ENCODE measurements at regions not wholly inside any gene's neighbourhood (a gene's known extent, or its start where the extent isn't known, plus 50 kb on each side); places are given as distances from the start of the nearest gene placed in this dataset.

GRCh38 chr13:74871369-74872070, 610.4 kb downstream of the TBC1D4 start:
- TF ChIP-seq CTCF (IDR thresholded peaks at IDR 0.05) (no peak), POLR2A (IDR thresholded peaks at IDR 0.05) (no peak), EP300 (IDR thresholded peaks at IDR 0.05; ENCODE audit: low read depth) (no peak), POLR2AphosphoS5 (IDR thresholded peaks at IDR 0.05) (no peak)
